Nephron progenitor cell (in vitro differentiated cells): ENCODE measurements at regions not wholly inside any gene's neighbourhood (a gene's known extent, or its start where the extent isn't known, plus 50 kb on each side); places are given as distances from the start of the nearest gene placed in this dataset.

Experiments used
- DNase-seq: peaks from one replicate; pipeline ENCODE4 v3.0.0; 2021
- H3K27ac Mint-ChIP-seq: 2 replicates; pipeline ENCODE4 v1.8.0; 2021; ENCODE audit warnings: mild to moderate bottlenecking, moderate library complexity, mixed read lengths
- H3K27me3 Mint-ChIP-seq: 2 replicates; pipeline ENCODE4 v1.8.0; 2021; ENCODE audit warnings: mild to moderate bottlenecking, low read depth, mixed read lengths; ENCODE audit not compliant: poor library complexity
- H3K36me3 Mint-ChIP-seq: 2 replicates; pipeline ENCODE4 v1.8.0; 2021; ENCODE audit warnings: low read depth, mixed read lengths
- H3K4me1 Mint-ChIP-seq: 2 replicates; pipeline ENCODE4 v1.8.0; 2021; ENCODE audit warnings: mixed read lengths
- H3K4me3 Mint-ChIP-seq: 2 replicates; pipeline ENCODE4 v1.8.0; 2021; ENCODE audit warnings: mild to moderate bottlenecking, moderate library complexity, mixed read lengths
- H3K9me3 Mint-ChIP-seq: 2 replicates; pipeline ENCODE4 v1.8.0; 2021; ENCODE audit warnings: mild to moderate bottlenecking, moderate library complexity, mixed read lengths
- CTCF ChIP-seq: fragments of 200-600 bp; sonication (generic); IDR thresholded peaks from 2 replicates; pipeline ENCODE4 v1.5.0; 2021; ENCODE audit warnings: antibody characterized with exemption

GRCh38 chr7:126378642-126379041 is 874.1 kb downstream of the GRM8 start:
- Mint-ChIP-seq H3K4me3 (no peak overlapping the region), H3K36me3 (no peaks in the 10 kb centered on the region), H3K27ac (no peak overlapping the region), H3K9me3 (no peaks in the 10 kb centered on the region), H3K4me1 (no peaks in the 10 kb centered on the region), H3K27me3 (no peaks in the 10 kb centered on the region)
- TF ChIP-seq CTCF: no peak
- DNase-seq: no peak

- H3K9me3 Mint-ChIP-seq: peaks cover 3% of the 10 kb centered on the region
- TF ChIP-seq CTCF: no peak
- no peak for DNase-seq
- no peak overlapping the region for H3K4me3 Mint-ChIP-seq
- H3K4me1 Mint-ChIP-seq: no peaks in the 10 kb centered on the region
- H3K27me3 Mint-ChIP-seq: no peaks in the 10 kb centered on the region
- no peaks in the 10 kb centered on the region for H3K36me3 Mint-ChIP-seq
- no peak overlapping the region for H3K27ac Mint-ChIP-seq
Observed at GRCh38 chr7:126370038-126370668, 882.6 kb downstream of the GRM8 start.

- Mint-ChIP-seq H3K4me1 (no peaks in the 10 kb centered on the region), H3K27ac (no peak overlapping the region), H3K9me3 (no peaks in the 10 kb centered on the region), H3K4me3 (no peak overlapping the region), H3K36me3 (no peaks in the 10 kb centered on the region), H3K27me3 (peaks cover 3% of the 10 kb centered on the region)
- no peak for DNase-seq
- TF ChIP-seq CTCF: no peak
Observed at GRCh38 chr7:126362746-126363145, 890.0 kb downstream of the GRM8 start.

GRCh38 chr7:126361183-126361582 is 891.6 kb downstream of the GRM8 start:
- no peak overlapping the region for H3K4me3 Mint-ChIP-seq
- peaks cover 3% of the 10 kb centered on the region for H3K27me3 Mint-ChIP-seq
- DNase-seq: no peak
- H3K9me3 Mint-ChIP-seq: no peaks in the 10 kb centered on the region
- TF ChIP-seq CTCF: no peak
- no peaks in the 10 kb centered on the region for H3K4me1 Mint-ChIP-seq
- no peaks in the 10 kb centered on the region for H3K36me3 Mint-ChIP-seq
- H3K27ac Mint-ChIP-seq: no peak overlapping the region

GRCh38 chr7:126339813-126340212 is 912.9 kb downstream of the GRM8 start:
- no peak overlapping the region for H3K4me3 Mint-ChIP-seq
- no peak for TF ChIP-seq CTCF
- H3K36me3 Mint-ChIP-seq: no peaks in the 10 kb centered on the region
- H3K27ac Mint-ChIP-seq: no peak overlapping the region
- no peaks in the 10 kb centered on the region for H3K4me1 Mint-ChIP-seq
- H3K9me3 Mint-ChIP-seq: peaks cover 3% of the 10 kb centered on the region
- peaks cover 7% of the 10 kb centered on the region for H3K27me3 Mint-ChIP-seq
- no peak for DNase-seq

- no peaks in the 10 kb centered on the region for H3K9me3 Mint-ChIP-seq
- no peaks in the 10 kb centered on the region for H3K36me3 Mint-ChIP-seq
- TF ChIP-seq CTCF: no peak
- no peak overlapping the region for H3K4me3 Mint-ChIP-seq
- H3K27ac Mint-ChIP-seq: no peak overlapping the region
- DNase-seq: no peak
- H3K27me3 Mint-ChIP-seq: no peaks in the 10 kb centered on the region
- H3K4me1 Mint-ChIP-seq: no peaks in the 10 kb centered on the region
Observed at GRCh38 chr7:126305671-126306070, 947.1 kb downstream of the GRM8 start.
